Smooth muscle cell (in vitro differentiated cells): ENCODE measurements at regions not wholly inside any gene's neighbourhood (a gene's known extent, or its start where the extent isn't known, plus 50 kb on each side); places are given as distances from the start of the nearest gene placed in this dataset.

Experiments
- DNase-seq: peaks from one replicate; lab custom pipeline; 2025; ENCODE audit not compliant: unreplicated experiment; lab: John Stamatoyannopoulos, UW
- H2AFZ ChIP-seq: fragments of 200-600 bp; sonication (generic); 2 replicates; pipeline ENCODE4 v1.6.0; 2016; ENCODE audit warnings: antibody characterized with exemption, low read depth, mild to moderate bottlenecking
- H3F3A ChIP-seq: fragments of 200-600 bp; sonication (generic); 2 replicates; pipeline ENCODE4 v1.6.0; 2017; ENCODE audit warnings: antibody characterized with exemption, low read depth
- H3K27ac ChIP-seq: fragments of 200-600 bp; sonication (generic); 2 replicates; pipeline ENCODE4 v1.5.1; 2016; ENCODE audit warnings: low read depth, mild to moderate bottlenecking
- H3K27me3 ChIP-seq: fragments of 200-600 bp; sonication (generic); 2 replicates; pipeline ENCODE4 v1.6.1; 2016; ENCODE audit warnings: low read depth, mild to moderate bottlenecking
- H3K36me3 ChIP-seq: fragments of 200-600 bp; sonication (generic); 2 replicates; pipeline ENCODE4 v1.5.1; 2016; ENCODE audit warnings: low read depth
- H3K4me1 ChIP-seq: fragments of 200-600 bp; sonication (generic); 2 replicates; pipeline ENCODE4 v1.5.1; 2016; ENCODE audit warnings: low read depth
- H3K4me2 ChIP-seq: fragments of 200-600 bp; sonication (generic); 2 replicates; pipeline ENCODE4 v1.6.0; 2016; ENCODE audit warnings: mild to moderate bottlenecking
- H3K4me3 ChIP-seq: fragments of 200-600 bp; sonication (generic); 2 replicates; pipeline ENCODE4 v1.5.1; 2016; ENCODE audit warnings: mild to moderate bottlenecking
- H3K79me2 ChIP-seq: fragments of 200-600 bp; sonication (generic); 2 replicates; pipeline ENCODE4 v1.6.0; 2016; ENCODE audit warnings: low read depth, mild to moderate bottlenecking
- H3K9ac ChIP-seq: fragments of 200-600 bp; sonication (generic); 2 replicates; pipeline ENCODE4 v1.6.0; 2016; ENCODE audit warnings: low read depth
- H3K9me3 ChIP-seq: fragments of 200-600 bp; sonication (generic); replicated peaks from 2 replicates; pipeline ENCODE4 v1.5.1; 2016; ENCODE audit warnings: low read depth
- H4K20me1 ChIP-seq: fragments of 200-600 bp; sonication (generic); 2 replicates; pipeline ENCODE4 v1.6.0; 2016; ENCODE audit warnings: low read depth
- WGBS: methylation state at CpG from one replicate; pipeline ENCODE4 v1.1.7; 2016; ENCODE audit warnings: low lambda C conversion rate; 5-methylcytosine and 5-hydroxymethylcytosine counted together
- TF ChIP-seq, protein P1 (sequence below): fragments of 200-600 bp; sonication (generic); IDR thresholded peaks from 2 replicates; pipeline ENCODE4 v1.5.1; 2017; ENCODE audit warnings: borderline replicate concordance, mild to moderate bottlenecking, antibody characterized with exemption; ENCODE audit not compliant: insufficient read depth, poor library complexity, severe bottlenecking

- H3F3A ChIP-seq = no peaks in the 10 kb centered on the region
- no peaks in the 10 kb centered on the region for H3K79me2 ChIP-seq
- no peaks in the 10 kb centered on the region for H3K4me1 ChIP-seq
- H2AFZ ChIP-seq = no peak overlapping the region
- H3K4me2 ChIP-seq = no peak overlapping the region
- H3K27ac ChIP-seq = no peak overlapping the region
- TF ChIP-seq, protein P1, sequence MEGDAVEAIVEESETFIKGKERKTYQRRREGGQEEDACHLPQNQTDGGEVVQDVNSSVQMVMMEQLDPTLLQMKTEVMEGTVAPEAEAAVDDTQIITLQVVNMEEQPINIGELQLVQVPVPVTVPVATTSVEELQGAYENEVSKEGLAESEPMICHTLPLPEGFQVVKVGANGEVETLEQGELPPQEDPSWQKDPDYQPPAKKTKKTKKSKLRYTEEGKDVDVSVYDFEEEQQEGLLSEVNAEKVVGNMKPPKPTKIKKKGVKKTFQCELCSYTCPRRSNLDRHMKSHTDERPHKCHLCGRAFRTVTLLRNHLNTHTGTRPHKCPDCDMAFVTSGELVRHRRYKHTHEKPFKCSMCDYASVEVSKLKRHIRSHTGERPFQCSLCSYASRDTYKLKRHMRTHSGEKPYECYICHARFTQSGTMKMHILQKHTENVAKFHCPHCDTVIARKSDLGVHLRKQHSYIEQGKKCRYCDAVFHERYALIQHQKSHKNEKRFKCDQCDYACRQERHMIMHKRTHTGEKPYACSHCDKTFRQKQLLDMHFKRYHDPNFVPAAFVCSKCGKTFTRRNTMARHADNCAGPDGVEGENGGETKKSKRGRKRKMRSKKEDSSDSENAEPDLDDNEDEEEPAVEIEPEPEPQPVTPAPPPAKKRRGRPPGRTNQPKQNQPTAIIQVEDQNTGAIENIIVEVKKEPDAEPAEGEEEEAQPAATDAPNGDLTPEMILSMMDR = no peak
- H3K4me3 ChIP-seq = no peak overlapping the region
- no peak overlapping the region for H3K9ac ChIP-seq
- no peaks in the 10 kb centered on the region for H4K20me1 ChIP-seq
- H3K27me3 ChIP-seq = no peaks in the 10 kb centered on the region
- H3K36me3 ChIP-seq = no peaks in the 10 kb centered on the region
- WGBS = 89% methylated on average over 4 of the region's 4 CpGs
- H3K9me3 ChIP-seq = no peaks in the 10 kb centered on the region
- DNase-seq = no peak
Observed at GRCh38 chr12:11446372-11446771, 51.0 kb upstream of the PRB2 start.

DNA sequence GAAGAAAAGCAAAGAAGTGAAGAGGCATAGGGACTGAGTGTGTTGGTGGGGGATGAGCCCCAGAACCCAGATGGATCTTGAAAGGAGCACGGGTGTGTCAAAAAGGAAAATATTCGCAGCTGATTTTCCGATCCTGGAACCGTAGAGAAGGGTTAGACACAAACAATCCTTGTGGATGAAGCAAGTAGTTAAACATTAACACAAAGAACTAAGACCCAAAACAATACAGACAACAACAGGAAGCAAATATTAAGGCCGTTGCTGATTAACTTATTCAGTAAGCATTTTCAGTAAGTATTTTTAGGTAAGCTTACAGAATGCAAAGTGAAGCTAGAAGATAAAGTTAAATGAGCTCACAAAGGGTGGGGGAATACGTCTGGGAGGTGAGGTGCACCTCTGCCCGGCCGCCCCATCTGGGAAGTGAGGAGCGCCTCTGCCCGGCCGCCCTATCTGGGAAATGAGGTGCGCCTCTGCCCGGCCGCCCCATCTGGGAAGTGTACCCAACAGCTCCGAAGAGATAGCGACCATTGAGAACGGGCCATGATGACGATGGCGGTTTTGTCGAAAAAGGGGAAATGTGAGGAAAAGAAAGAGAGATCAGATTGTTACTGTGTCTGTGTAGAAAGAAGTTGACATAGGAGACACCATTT lies 62.8 kb upstream of the PRB2 start:
- Histone ChIP-seq H3K4me2 (no peak overlapping the region), H3K79me2 (no peaks in the 10 kb centered on the region), H3K27ac (no peak overlapping the region), H3K9me3 (no peaks in the 10 kb centered on the region), H4K20me1 (no peaks in the 10 kb centered on the region), H3F3A (no peaks in the 10 kb centered on the region), H3K36me3 (no peaks in the 10 kb centered on the region), H2AFZ (no peak overlapping the region), H3K27me3 (no peaks in the 10 kb centered on the region), H3K4me1 (peaks cover 4% of the 10 kb centered on the region), H3K4me3 (no peak overlapping the region), H3K9ac (no peak overlapping the region)
- WGBS = 81% methylated on average over 20 of the region's 20 CpGs
- no peak for DNase-seq
- TF ChIP-seq, protein P1 = no peak

- H3F3A ChIP-seq = no peaks in the 10 kb centered on the region
- no peaks in the 10 kb centered on the region for H3K27me3 ChIP-seq
- H3K4me3 ChIP-seq = no peak overlapping the region
- peaks cover 4% of the 10 kb centered on the region for H3K4me1 ChIP-seq
- H3K9ac ChIP-seq = no peak overlapping the region
- H3K79me2 ChIP-seq = no peaks in the 10 kb centered on the region
- WGBS = 54% methylated on average over 1 of the region's 1 CpG
- H4K20me1 ChIP-seq = no peaks in the 10 kb centered on the region
- no peak overlapping the region for H3K27ac ChIP-seq
- no peak for DNase-seq
- no peak overlapping the region for H2AFZ ChIP-seq
- H3K36me3 ChIP-seq = no peaks in the 10 kb centered on the region
- H3K9me3 ChIP-seq = no peaks in the 10 kb centered on the region
- TF ChIP-seq, protein P1 = no peak
- H3K4me2 ChIP-seq = no peak overlapping the region
Observed at GRCh38 chr12:11460343-11461023, 65.1 kb upstream of the PRB2 start.

DNA sequence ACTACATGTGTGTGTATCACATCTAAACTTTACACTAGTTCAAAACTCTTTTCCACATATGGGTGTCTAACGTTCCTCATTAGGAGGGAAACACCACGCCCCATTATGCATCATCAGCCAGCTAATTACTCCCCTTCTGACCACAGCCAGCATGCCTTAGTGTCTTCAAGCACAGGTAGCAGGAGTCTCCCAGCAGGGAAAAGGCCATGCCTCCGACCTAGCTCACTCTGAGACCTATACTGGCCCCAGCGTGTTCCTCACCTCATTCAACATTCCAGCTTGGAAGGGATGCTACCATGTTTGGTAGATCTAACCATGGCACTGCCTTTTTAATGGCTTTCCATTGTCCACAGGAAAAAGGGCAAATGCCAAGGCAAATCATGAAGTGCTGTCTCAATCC lies 66.1 kb upstream of the PRB2 start:
- no peaks in the 10 kb centered on the region for H4K20me1 ChIP-seq
- no peaks in the 10 kb centered on the region for H3K79me2 ChIP-seq
- no peak for DNase-seq
- no peak overlapping the region for H3K9ac ChIP-seq
- no peak overlapping the region for H3K4me3 ChIP-seq
- no peak overlapping the region for H3K27ac ChIP-seq
- H3K9me3 ChIP-seq = no peaks in the 10 kb centered on the region
- TF ChIP-seq, protein P1 = no peak
- no peaks in the 10 kb centered on the region for H3F3A ChIP-seq
- H3K4me1 ChIP-seq = peaks cover 4% of the 10 kb centered on the region
- no peaks in the 10 kb centered on the region for H3K36me3 ChIP-seq
- H2AFZ ChIP-seq = no peak overlapping the region
- WGBS = 67% methylated on average over 4 of the region's 4 CpGs
- no peaks in the 10 kb centered on the region for H3K27me3 ChIP-seq
- H3K4me2 ChIP-seq = no peak overlapping the region
